ENCODE measurements at regions not wholly inside any gene's neighbourhood (a gene's known extent, or its start where the extent isn't known, plus 50 kb on each side); places are given as distances from the start of the nearest gene placed in this dataset.

DNA sequence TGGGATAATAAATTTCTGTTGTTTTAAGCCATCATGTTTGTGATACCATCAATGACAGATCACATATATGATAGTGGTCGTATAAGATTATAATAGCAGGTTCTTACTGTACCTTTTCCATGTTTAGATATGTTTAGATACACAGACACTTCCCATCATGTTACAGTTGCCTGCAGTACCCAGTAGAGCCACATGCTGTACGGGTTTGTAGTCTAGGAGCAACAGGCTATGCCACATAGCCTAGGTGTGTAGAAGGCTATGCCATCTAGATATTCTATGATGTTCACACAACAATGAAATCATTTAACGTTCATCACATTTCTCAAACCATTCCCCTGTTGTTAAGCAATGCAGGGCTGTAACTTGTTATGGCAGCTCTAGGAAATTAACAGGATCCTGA lies 132.9 kb upstream of the SH3BP4 start (continued):
- no peak for TF ChIP-seq HEYL (CRISPR knock-in tag; IDR thresholded peaks at IDR 0.05)
- no peak for TF ChIP-seq EP300 (IDR thresholded peaks at IDR 0.05)

- Histone ChIP-seq H3K27ac (no peak overlapping the region; a peak in 1 of 6 replicates), H3K4me2 (no peak overlapping the region), H3K4me3 (no peak overlapping the region), H3K9me3 (no peaks in the 10 kb centered on the region), H3K4me1 (no peaks in the 10 kb centered on the region)
- ChIA-PET POLR2A (no interaction called here), CTCF (no interaction called here)
- WGBS (ENCODE audit: missing lambda C conversion rate) = 85% methylated on average over 10 of the region's 10 CpGs
- FAIRE-seq (no peak), DNase-seq (ENCODE audit: low read depth in 1 of 2, low spot score in 1 of 2) (no peak), ATAC-seq (no peak)
- TF ChIP-seq HDAC2 (IDR thresholded peaks at IDR 0.05) (no peak), REST (IDR thresholded peaks at IDR 0.05) (no peak), ZFP36 (IDR thresholded peaks at IDR 0.05; ENCODE audit: borderline replicate concordance, partially characterized antibody) (no peak), GATA3 (IDR thresholded peaks at IDR 0.05; ENCODE audit: borderline replicate concordance) (no peak), MAX (IDR thresholded peaks at IDR 0.05) (no peak), CBX2 (IDR thresholded peaks at IDR 0.05; ENCODE audit: borderline replicate concordance, low read depth) (no peak), PHF8 (IDR thresholded peaks at IDR 0.05; ENCODE audit: borderline replicate concordance, low read depth) (no peak), HOXB13 (CRISPR knock-in tag; IDR thresholded peaks at IDR 0.05; ENCODE audit: low read depth) (no peak), EHF (CRISPR knock-in tag; IDR thresholded peaks at IDR 0.05) (no peak), MAZ (IDR thresholded peaks at IDR 0.05; ENCODE audit: borderline replicate concordance, low read depth, low read length) (no peak), KDM1A (IDR thresholded peaks at IDR 0.05; ENCODE audit: low read depth) (no peak), EHMT2 (IDR thresholded peaks at IDR 0.05; ENCODE audit: low read depth) (no peak), NPAS2 (CRISPR knock-in tag; IDR thresholded peaks at IDR 0.05; ENCODE audit: borderline replicate concordance) (no peak), BHLHE40 (IDR thresholded peaks at IDR 0.05; ENCODE audit: low read depth, low read length) (no peak), MYC (IDR thresholded peaks at IDR 0.05; ENCODE audit: borderline replicate concordance, low read length) (no peak), KDM5A (IDR thresholded peaks at IDR 0.05) (no peak), RNF2 (IDR thresholded peaks at IDR 0.05; ENCODE audit: borderline replicate concordance, low read depth) (no peak)
- TF ChIP-seq, protein P1, sequence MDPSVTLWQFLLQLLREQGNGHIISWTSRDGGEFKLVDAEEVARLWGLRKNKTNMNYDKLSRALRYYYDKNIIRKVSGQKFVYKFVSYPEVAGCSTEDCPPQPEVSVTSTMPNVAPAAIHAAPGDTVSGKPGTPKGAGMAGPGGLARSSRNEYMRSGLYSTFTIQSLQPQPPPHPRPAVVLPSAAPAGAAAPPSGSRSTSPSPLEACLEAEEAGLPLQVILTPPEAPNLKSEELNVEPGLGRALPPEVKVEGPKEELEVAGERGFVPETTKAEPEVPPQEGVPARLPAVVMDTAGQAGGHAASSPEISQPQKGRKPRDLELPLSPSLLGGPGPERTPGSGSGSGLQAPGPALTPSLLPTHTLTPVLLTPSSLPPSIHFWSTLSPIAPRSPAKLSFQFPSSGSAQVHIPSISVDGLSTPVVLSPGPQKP (IDR thresholded peaks at IDR 0.05; ENCODE audit: low read depth, low read length) = no peak
Measured at GRCh38 chr2:234816491-234816890, 135.3 kb upstream of the SH3BP4 start.

DNA sequence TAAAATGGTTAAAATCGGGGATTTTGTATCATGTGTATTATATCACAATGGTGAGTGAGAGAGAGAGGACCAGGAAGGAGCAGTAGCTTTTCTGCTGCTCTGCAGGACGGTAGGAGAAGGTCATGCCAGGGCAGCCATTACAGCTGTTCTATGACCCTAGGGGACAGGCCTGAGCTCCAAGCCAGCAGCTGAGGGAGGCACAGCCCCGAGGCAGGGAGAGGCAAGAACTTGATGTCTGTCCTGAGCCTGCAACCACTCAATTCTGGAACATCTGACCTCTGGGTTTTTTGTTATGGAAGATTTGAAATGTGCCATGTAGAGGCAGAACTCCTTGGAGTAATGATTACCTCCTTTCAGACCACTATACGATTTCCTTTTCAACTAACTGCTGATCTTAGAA lies 135.8 kb upstream of the SH3BP4 start:
- no peak for ATAC-seq
- 0 out of 6 replicates have a peak overlapping the region, but pooled peaks of 1 of the 2 experiments have one; percentile 17 for H3K27ac ChIP-seq
- POLR2A ChIA-PET = no interaction called here
- H3K4me3 ChIP-seq = no peak overlapping the region
- 65% methylated on average over 4 of the region's 4 CpGs for WGBS (ENCODE audit: missing lambda C conversion rate)
- CTCF ChIA-PET = no interaction called here
- FAIRE-seq = no peak
- H3K4me2 ChIP-seq = no peak overlapping the region
- no peak for DNase-seq (ENCODE audit: low read depth in 1 of 2, low spot score in 1 of 2)
- H3K9me3 ChIP-seq = no peaks in the 10 kb centered on the region
- no peaks in the 10 kb centered on the region for H3K4me1 ChIP-seq
- TF ChIP-seq, protein P1 (IDR thresholded peaks at IDR 0.05; ENCODE audit: low read depth, low read length) = no peak
- TF ChIP-seq MAZ (IDR thresholded peaks at IDR 0.05; ENCODE audit: borderline replicate concordance, low read depth, low read length) (no peak), FOXS1 (CRISPR knock-in tag; IDR thresholded peaks at IDR 0.05) (no peak), REST (IDR thresholded peaks at IDR 0.05) (no peak), NFE2L2 (conservative IDR thresholded peaks at IDR 0.05; ENCODE audit: low read length) (no peak), EHMT2 (IDR thresholded peaks at IDR 0.05; ENCODE audit: low read depth) (no peak), POLR2AphosphoS2 (conservative IDR thresholded peaks at IDR 0.05; ENCODE audit: low read length) (no peak), MAFK (IDR thresholded peaks at IDR 0.05; ENCODE audit: partially characterized antibody) (no peak)
- TF ChIP-seq, protein P2, sequence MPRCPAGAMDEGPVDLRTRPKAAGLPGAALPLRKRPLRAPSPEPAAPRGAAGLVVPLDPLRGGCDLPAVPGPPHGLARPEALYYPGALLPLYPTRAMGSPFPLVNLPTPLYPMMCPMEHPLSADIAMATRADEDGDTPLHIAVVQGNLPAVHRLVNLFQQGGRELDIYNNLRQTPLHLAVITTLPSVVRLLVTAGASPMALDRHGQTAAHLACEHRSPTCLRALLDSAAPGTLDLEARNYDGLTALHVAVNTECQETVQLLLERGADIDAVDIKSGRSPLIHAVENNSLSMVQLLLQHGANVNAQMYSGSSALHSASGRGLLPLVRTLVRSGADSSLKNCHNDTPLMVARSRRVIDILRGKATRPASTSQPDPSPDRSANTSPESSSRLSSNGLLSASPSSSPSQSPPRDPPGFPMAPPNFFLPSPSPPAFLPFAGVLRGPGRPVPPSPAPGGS (IDR thresholded peaks at IDR 0.05) = no peak
